Colonic mucosa (tissue), 4 donors: ENCODE measurements at regions not wholly inside any gene's neighbourhood (a gene's known extent, or its start where the extent isn't known, plus 50 kb on each side); places are given as distances from the start of the nearest gene placed in this dataset.

Experiments used
- DNase-seq: peaks from one replicate; pipeline ENCODE4 v3.0.0-alpha.2; 2020
- H3K27ac ChIP-seq: fragments of 200-600 bp; one replicate; pipeline ENCODE4 v1.8.0; 2021
- H3K27me3 ChIP-seq: fragments of 200-600 bp; one replicate; pipeline ENCODE4 v1.8.0; 2021
- H3K36me3 ChIP-seq: fragments of 200-600 bp; one replicate; pipeline ENCODE4 v1.8.0; 2021
- H3K4me1 ChIP-seq: fragments of 200-600 bp; one replicate; pipeline ENCODE4 v1.8.0; 2021; ENCODE audit warnings: mild to moderate bottlenecking
- H3K4me3 ChIP-seq: fragments of 200-600 bp; one replicate; pipeline ENCODE4 v1.8.0; 2021
- H3K9ac ChIP-seq, 2 donors: one replicate each; pipeline ENCODE4 v1.7.0; 2013; ENCODE audit warnings: control low read depth in 2 of 2, low read depth in 2 of 2, low read length in 2 of 2
- H3K9me3 ChIP-seq: fragments of 200-600 bp; one replicate; pipeline ENCODE4 v1.8.0; 2021
- CTCF ChIP-seq: fragments of 200-600 bp; IDR thresholded peaks from one replicate; pipeline ENCODE4 v1.8.0; 2022; ENCODE audit warnings: antibody characterized with exemption, mild to moderate bottlenecking
- intact Hi-C: fragments of 100-400 bp; cut with DNase I; formaldehyde crosslinking; loops from one replicate; pipeline ENCODE4 v1.14.1; 2022
- donor health status: healthy.
- donor health status: DM: no; HTN: no; CAD: no.
- donor health status: DM: no; HTN: no; CAD: no.

GRCh38 chr1:87572008-87572407 is 243.3 kb downstream of the LMO4 start:
- no peaks in the 10 kb centered on the region for H3K36me3 ChIP-seq
- H3K4me1 ChIP-seq: no peaks in the 10 kb centered on the region
- no peak overlapping the region for H3K4me3 ChIP-seq
- no peaks in the 10 kb centered on the region for H3K27me3 ChIP-seq
- no peak for TF ChIP-seq CTCF
- DNase-seq: no peak
- H3K9ac ChIP-seq: no peak overlapping the region
- no peak overlapping the region for H3K27ac ChIP-seq
- intact Hi-C loops: no loop called here
- H3K9me3 ChIP-seq: no peaks in the 10 kb centered on the region

- H3K27ac ChIP-seq: no peak overlapping the region
- TF ChIP-seq CTCF: no peak
- no peaks in the 10 kb centered on the region for H3K9me3 ChIP-seq
- H3K27me3 ChIP-seq: no peaks in the 10 kb centered on the region
- H3K4me1 ChIP-seq: no peaks in the 10 kb centered on the region
- intact Hi-C loops: no loop called here
- H3K36me3 ChIP-seq: no peaks in the 10 kb centered on the region
- no peak overlapping the region for H3K9ac ChIP-seq
- no peak overlapping the region for H3K4me3 ChIP-seq
- no peak for DNase-seq
Measured at GRCh38 chr1:87572891-87573290, 244.2 kb downstream of the LMO4 start.

DNA sequence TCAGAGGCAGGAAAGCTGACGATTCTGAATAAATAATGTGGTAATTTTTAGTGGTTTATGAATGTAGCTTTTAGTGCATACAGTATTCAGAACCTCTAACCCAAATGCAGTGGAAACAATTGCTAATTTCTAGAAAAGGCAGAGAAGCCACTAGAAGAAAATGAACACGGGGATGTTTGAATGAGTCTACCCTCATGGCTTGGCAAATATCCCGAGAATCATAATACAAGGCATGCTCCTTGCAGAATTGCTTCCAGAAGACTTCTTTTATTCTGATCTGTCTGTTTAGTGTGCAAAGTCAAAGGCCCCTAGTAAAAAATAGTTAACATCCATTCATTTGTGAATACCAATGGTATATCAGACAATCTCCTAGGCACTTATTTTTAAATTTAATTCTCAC is 246.8 kb downstream of the LMO4 start:
- no peaks in the 10 kb centered on the region for H3K27me3 ChIP-seq
- TF ChIP-seq CTCF: no peak
- H3K9me3 ChIP-seq: no peaks in the 10 kb centered on the region
- H3K9ac ChIP-seq: no peak overlapping the region
- intact Hi-C loops: no loop called here
- no peaks in the 10 kb centered on the region for H3K36me3 ChIP-seq
- DNase-seq: no peak
- H3K4me3 ChIP-seq: no peak overlapping the region
- H3K4me1 ChIP-seq: no peaks in the 10 kb centered on the region
- no peak overlapping the region for H3K27ac ChIP-seq

DNA sequence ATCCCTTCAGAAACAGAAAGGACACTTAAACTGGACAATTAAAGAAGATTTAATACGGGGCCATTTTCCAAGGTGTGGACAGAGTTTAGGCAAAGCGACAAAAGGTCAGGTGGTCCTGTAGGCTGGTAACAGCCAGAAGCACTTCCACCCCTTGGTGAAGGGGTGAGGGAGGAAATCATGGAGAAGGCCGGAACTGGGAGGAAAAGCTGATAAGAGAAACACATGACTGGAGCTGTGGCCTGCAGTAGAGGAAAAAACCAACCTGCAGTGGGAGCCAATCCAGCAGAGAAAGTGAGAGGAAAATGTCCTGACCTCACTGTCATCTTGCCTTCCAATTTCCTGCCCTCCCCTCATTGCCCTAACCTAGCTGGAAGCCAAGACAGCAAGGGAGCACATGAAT is 249.8 kb downstream of the LMO4 start:
- DNase-seq: no peak
- no peaks in the 10 kb centered on the region for H3K36me3 ChIP-seq
- H3K9me3 ChIP-seq: no peaks in the 10 kb centered on the region
- H3K27me3 ChIP-seq: no peaks in the 10 kb centered on the region
- H3K27ac ChIP-seq: no peak overlapping the region
- TF ChIP-seq CTCF: no peak
- H3K4me1 ChIP-seq: no peaks in the 10 kb centered on the region
- intact Hi-C loops: no loop called here
- no peak overlapping the region for H3K4me3 ChIP-seq
- no peak overlapping the region for H3K9ac ChIP-seq

- no peak for TF ChIP-seq CTCF
- intact Hi-C loops: no loop called here
- no peaks in the 10 kb centered on the region for H3K9me3 ChIP-seq
Measured at GRCh38 chr1:87583459-87583858, 254.8 kb downstream of the LMO4 start.

DNA sequence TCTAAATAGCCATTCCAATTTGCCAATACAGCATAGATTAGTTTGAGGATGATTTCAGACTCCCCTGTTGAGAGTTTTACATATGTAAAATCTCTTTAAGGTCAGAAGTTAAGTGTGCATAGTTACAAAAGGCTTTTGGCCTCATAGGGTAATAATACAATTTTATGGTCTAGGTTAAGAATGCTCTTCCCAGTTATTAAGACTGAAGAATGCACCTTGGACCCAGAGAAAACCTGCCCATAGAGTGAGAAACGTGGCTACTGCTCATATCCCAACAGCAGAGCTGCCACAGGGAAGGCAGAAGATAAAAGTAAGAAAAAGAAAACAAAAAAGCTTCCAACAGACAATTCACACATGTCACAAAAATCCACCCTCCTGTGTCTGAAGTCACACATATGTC is 255.9 kb downstream of the LMO4 start:
- no peak for TF ChIP-seq CTCF
- H3K27ac ChIP-seq: no peak overlapping the region
- H3K9ac ChIP-seq: no peak overlapping the region
- intact Hi-C loops: no loop called here
- no peaks in the 10 kb centered on the region for H3K36me3 ChIP-seq
- no peak for DNase-seq
- H3K27me3 ChIP-seq: no peaks in the 10 kb centered on the region
- no peaks in the 10 kb centered on the region for H3K9me3 ChIP-seq
- H3K4me3 ChIP-seq: no peak overlapping the region
- peaks cover 5% of the 10 kb centered on the region for H3K4me1 ChIP-seq

More at GRCh38 chr1:87583459-87583858, 254.8 kb downstream of the LMO4 start:
- Histone ChIP-seq H3K9ac (no peak overlapping the region), H3K27me3 (no peaks in the 10 kb centered on the region), H3K4me1 (peaks cover 5% of the 10 kb centered on the region), H3K36me3 (no peaks in the 10 kb centered on the region), H3K4me3 (no peak overlapping the region), H3K27ac (no peak overlapping the region)
- no peak for DNase-seq
